ENCODE measurements at regions not wholly inside any gene's neighbourhood (a gene's known extent, or its start where the extent isn't known, plus 50 kb on each side); places are given as distances from the start of the nearest gene placed in this dataset.

GRCh38 chr15:77550301-77551251 is 82.1 kb downstream of the LINGO1 start:
- no TSS peak for BruUV-seq (replicated peaks)
- Histone ChIP-seq H3K9me1 (replicated peaks; ENCODE audit: control insufficient read depth, extremely low read depth, insufficient read depth, low read length) (no peaks in the 10 kb centered on the region), H3K9ac (replicated peaks; ENCODE audit: extremely low read depth, insufficient read depth, low read length) (no peak overlapping the region), H3K4me3 (replicated peaks in 1 of 3; ENCODE audit: insufficient read depth in 1 of 3, low read depth in 1 of 3, low read length in 3 of 3) (no peak overlapping the region), H2AFZ (ENCODE audit: low read depth, low read length) (no peak overlapping the region), H4K20me1 (replicated peaks; ENCODE audit: control insufficient read depth, extremely low read depth, insufficient read depth, low read length) (no peaks in the 10 kb centered on the region), H3K4me1 (ENCODE audit: control insufficient read depth, extremely low read depth, insufficient read depth, low read length) (peaks cover 4% of the 10 kb centered on the region), H3K79me2 (ENCODE audit: control insufficient read depth, insufficient read depth, low read length) (no peaks in the 10 kb centered on the region), H3K4me2 (ENCODE audit: insufficient read depth, low read length) (no peak overlapping the region), H3K27ac (ENCODE audit: insufficient read depth, low read depth, low read length) (no peak overlapping the region), H3K27me3 (ENCODE audit: control insufficient read depth in 2 of 2, insufficient read depth in 2 of 2, low read length in 2 of 2) (no peaks in the 10 kb centered on the region), H3K36me3 (ENCODE audit: control insufficient read depth in 2 of 2, extremely low read depth in 1 of 2, insufficient read depth in 2 of 2, low read length in 2 of 2) (no peaks in the 10 kb centered on the region), H3K9me3 (replicated peaks; ENCODE audit: control insufficient read depth, insufficient read depth, low read length) (no peaks in the 10 kb centered on the region)
- ChIA-PET CTCF (interaction anchor here (1.3 kb wide), 1 partner anchor 577 kb away, joined by 3 read pairs; no protein-coding TSS in a partner anchor), POLR2A (no interaction called here)
- no peak for TF ChIP-seq POLR2A (IDR thresholded peaks at IDR 0.05; ENCODE audit: low read depth, low read length)
- no peak for TF ChIP-seq GATA2 (IDR thresholded peaks at IDR 0.05; ENCODE audit: insufficient read depth, insufficient read length, low read depth, low read length)
- no peak for DNase-seq (ENCODE audit: low read depth, low spot score)
- dilution Hi-C loops (cut with MboI; ENCODE audit: extremely low pct_ligation_motif_present, low sequenced_read_pairs) (no loop called here), intact Hi-C loops (cut with micrococcal nuclease) (no loop called here)
- no peak for FAIRE-seq

- Histone ChIP-seq H3K9ac (replicated peaks; ENCODE audit: extremely low read depth, insufficient read depth, low read length) (no peak overlapping the region), H3K27ac (ENCODE audit: insufficient read depth, low read depth, low read length) (no peak overlapping the region), H2AFZ (ENCODE audit: low read depth, low read length) (no peak overlapping the region), H3K79me2 (ENCODE audit: control insufficient read depth, insufficient read depth, low read length) (no peaks in the 10 kb centered on the region), H3K9me1 (replicated peaks; ENCODE audit: control insufficient read depth, extremely low read depth, insufficient read depth, low read length) (no peaks in the 10 kb centered on the region), H4K20me1 (replicated peaks; ENCODE audit: control insufficient read depth, extremely low read depth, insufficient read depth, low read length) (no peaks in the 10 kb centered on the region), H3K4me3 (replicated peaks in 1 of 3; ENCODE audit: insufficient read depth in 1 of 3, low read depth in 1 of 3, low read length in 3 of 3) (no peak overlapping the region), H3K36me3 (ENCODE audit: control insufficient read depth in 2 of 2, extremely low read depth in 1 of 2, insufficient read depth in 2 of 2, low read length in 2 of 2) (no peaks in the 10 kb centered on the region), H3K27me3 (ENCODE audit: control insufficient read depth in 2 of 2, insufficient read depth in 2 of 2, low read length in 2 of 2) (no peaks in the 10 kb centered on the region), H3K4me1 (ENCODE audit: control insufficient read depth, extremely low read depth, insufficient read depth, low read length) (peaks cover 4% of the 10 kb centered on the region), H3K9me3 (replicated peaks; ENCODE audit: control insufficient read depth, insufficient read depth, low read length) (no peaks in the 10 kb centered on the region), H3K4me2 (ENCODE audit: insufficient read depth, low read length) (no peak overlapping the region)
- intact Hi-C loops (cut with micrococcal nuclease) (no loop called here), dilution Hi-C loops (cut with MboI; ENCODE audit: extremely low pct_ligation_motif_present, low sequenced_read_pairs) (no loop called here)
- no peak for DNase-seq (ENCODE audit: low read depth, low spot score)
- TF ChIP-seq, protein P1, sequence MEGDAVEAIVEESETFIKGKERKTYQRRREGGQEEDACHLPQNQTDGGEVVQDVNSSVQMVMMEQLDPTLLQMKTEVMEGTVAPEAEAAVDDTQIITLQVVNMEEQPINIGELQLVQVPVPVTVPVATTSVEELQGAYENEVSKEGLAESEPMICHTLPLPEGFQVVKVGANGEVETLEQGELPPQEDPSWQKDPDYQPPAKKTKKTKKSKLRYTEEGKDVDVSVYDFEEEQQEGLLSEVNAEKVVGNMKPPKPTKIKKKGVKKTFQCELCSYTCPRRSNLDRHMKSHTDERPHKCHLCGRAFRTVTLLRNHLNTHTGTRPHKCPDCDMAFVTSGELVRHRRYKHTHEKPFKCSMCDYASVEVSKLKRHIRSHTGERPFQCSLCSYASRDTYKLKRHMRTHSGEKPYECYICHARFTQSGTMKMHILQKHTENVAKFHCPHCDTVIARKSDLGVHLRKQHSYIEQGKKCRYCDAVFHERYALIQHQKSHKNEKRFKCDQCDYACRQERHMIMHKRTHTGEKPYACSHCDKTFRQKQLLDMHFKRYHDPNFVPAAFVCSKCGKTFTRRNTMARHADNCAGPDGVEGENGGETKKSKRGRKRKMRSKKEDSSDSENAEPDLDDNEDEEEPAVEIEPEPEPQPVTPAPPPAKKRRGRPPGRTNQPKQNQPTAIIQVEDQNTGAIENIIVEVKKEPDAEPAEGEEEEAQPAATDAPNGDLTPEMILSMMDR (IDR thresholded peaks at IDR 0.05; ENCODE audit: extremely low read depth in 1 of 2, insufficient read depth in 1 of 2, low read depth in 1 of 2, low read length in 2 of 2), result no peak
- TF ChIP-seq JUN (IDR thresholded peaks at IDR 0.05; ENCODE audit: borderline replicate concordance, insufficient read depth, insufficient read length, low read depth) (no peak), EZH2 (IDR thresholded peaks at IDR 0.05; ENCODE audit: borderline replicate concordance, low read depth, low read length, severe bottlenecking) (no peak), POLR2A (IDR thresholded peaks at IDR 0.05; ENCODE audit: low read depth, low read length) (no peak), MYC (IDR thresholded peaks at IDR 0.05; ENCODE audit: low read depth, low read length) (no peak), FOS (IDR thresholded peaks at IDR 0.05; ENCODE audit: borderline replicate concordance, insufficient read depth, low read length) (no peak), POLR2AphosphoS5 (IDR thresholded peaks at IDR 0.05; ENCODE audit: insufficient read depth, low read depth, low read length) (no peak), GATA2 (IDR thresholded peaks at IDR 0.05; ENCODE audit: insufficient read depth, insufficient read length, low read depth, low read length) (no peak)
- TF ChIP-seq, protein P2, sequence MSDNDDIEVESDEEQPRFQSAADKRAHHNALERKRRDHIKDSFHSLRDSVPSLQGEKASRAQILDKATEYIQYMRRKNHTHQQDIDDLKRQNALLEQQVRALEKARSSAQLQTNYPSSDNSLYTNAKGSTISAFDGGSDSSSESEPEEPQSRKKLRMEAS (IDR thresholded peaks at IDR 0.05; ENCODE audit: insufficient read depth, insufficient read length), result no peak
- FAIRE-seq, result no peak
- no TSS peak for BruUV-seq (replicated peaks)
- ChIA-PET POLR2A (no interaction called here), CTCF (interaction anchor here (1.0 to 1.3 kb wide), 2 partner anchors 20 to 576 kb away, joined by 3 read pairs; no protein-coding TSS in a partner anchor)
Observed at GRCh38 chr15:77549576-77550288, 83.0 kb downstream of the LINGO1 start.

Measured in endothelial cell of umbilical vein (primary cell).